Urinary bladder (tissue), 3 donors: ENCODE measurements at regions not wholly inside any gene's neighbourhood (a gene's known extent, or its start where the extent isn't known, plus 50 kb on each side); places are given as distances from the start of the nearest gene placed in this dataset.
A peak's percentile ranks its signal among the peaks of the same experiment; 100 is the strongest.

Source experiments
- DNase-seq: peaks from one replicate; pipeline ENCODE4 v3.0.0-alpha.2; 2015; ENCODE audit errors: extremely low spot score
- H3K27ac ChIP-seq: one replicate; pipeline ENCODE4 v1.5.1; 2013; ENCODE audit warnings: low read depth, mild to moderate bottlenecking, moderate library complexity
- H3K36me3 ChIP-seq: one replicate; pipeline ENCODE4 v1.6.1; 2013; ENCODE audit warnings: mild to moderate bottlenecking, moderate library complexity; ENCODE audit not compliant: insufficient read depth
- H3K4me1 ChIP-seq: one replicate; pipeline ENCODE4 v1.6.1; 2013; ENCODE audit warnings: mild to moderate bottlenecking, moderate library complexity; ENCODE audit not compliant: insufficient read depth
- H3K4me3 ChIP-seq: one replicate; pipeline ENCODE4 v1.5.1; 2013; ENCODE audit warnings: low read depth, low read length
- WGBS: extraction: QIAGEN DNeasy Blood & Tissue Kit; methylation state at CpG from one replicate; pipeline ENCODE4 v1.1.7; 2013; 5-methylcytosine and 5-hydroxymethylcytosine counted together
- donor health status: healthy with polysubstance abuse.
- donor health status: healthy.

- Histone ChIP-seq H3K4me3 (no peak overlapping the region), H3K36me3 (no peaks in the 10 kb centered on the region), H3K27ac (no peak overlapping the region), H3K4me1 (no peaks in the 10 kb centered on the region)
- WGBS = 33% methylated on average over 6 of the region's 6 CpGs
- DNase-seq = peak; percentile 4
Measured at GRCh38 chr5:106601620-106602019, 1069.1 kb downstream of the EFNA5 start.

- H3K4me1 ChIP-seq = no peaks in the 10 kb centered on the region
- 79% methylated on average over 1 of the region's 1 CpG for WGBS
- H3K27ac ChIP-seq = no peak overlapping the region
- H3K36me3 ChIP-seq = no peaks in the 10 kb centered on the region
- no peak for DNase-seq
- H3K4me3 ChIP-seq = no peak overlapping the region
Measured at GRCh38 chr5:106600803-106601202, 1069.9 kb downstream of the EFNA5 start.

GRCh38 chr5:106595864-106596263, 1074.9 kb downstream of the EFNA5 start:
- 98% methylated on average over 2 of the region's 2 CpGs for WGBS

GRCh38 chr5:106584268-106584667, 1086.5 kb downstream of the EFNA5 start:
- H3K36me3 ChIP-seq = no peaks in the 10 kb centered on the region
- H3K4me1 ChIP-seq = no peaks in the 10 kb centered on the region
- DNase-seq = no peak
- H3K4me3 ChIP-seq = no peak overlapping the region
- 87% methylated on average over 10 of the region's 10 CpGs for WGBS
- no peak overlapping the region for H3K27ac ChIP-seq

More at GRCh38 chr5:106595864-106596263, 1074.9 kb downstream of the EFNA5 start:
- H3K4me3 ChIP-seq = no peak overlapping the region
- H3K27ac ChIP-seq = no peak overlapping the region
- no peaks in the 10 kb centered on the region for H3K36me3 ChIP-seq
- no peak for DNase-seq
- no peaks in the 10 kb centered on the region for H3K4me1 ChIP-seq

GRCh38 chr5:106578736-106579135, 1092.0 kb downstream of the EFNA5 start:
- Histone ChIP-seq H3K4me3 (no peak overlapping the region), H3K27ac (no peak overlapping the region), H3K4me1 (no peaks in the 10 kb centered on the region), H3K36me3 (no peaks in the 10 kb centered on the region)
- 86% methylated on average over 2 of the region's 2 CpGs for WGBS
- DNase-seq = no peak

- Histone ChIP-seq H3K4me1 (no peaks in the 10 kb centered on the region), H3K36me3 (no peaks in the 10 kb centered on the region), H3K4me3 (no peak overlapping the region), H3K27ac (no peak overlapping the region)
- DNase-seq = no peak
- WGBS = 98% methylated on average over 8 of the region's 8 CpGs
Measured at GRCh38 chr5:106574820-106575219, 1095.9 kb downstream of the EFNA5 start.

GRCh38 chr5:106566031-106566430, 1104.7 kb downstream of the EFNA5 start:
- Histone ChIP-seq H3K4me1 (no peaks in the 10 kb centered on the region), H3K27ac (no peak overlapping the region), H3K36me3 (no peaks in the 10 kb centered on the region), H3K4me3 (no peak overlapping the region)
- no peak for DNase-seq
- WGBS = 94% methylated on average over 4 of the region's 4 CpGs

GRCh38 chr5:106545325-106545724, 1125.4 kb downstream of the EFNA5 start:
- H3K36me3 ChIP-seq = no peaks in the 10 kb centered on the region
- DNase-seq = no peak
- H3K4me1 ChIP-seq = no peaks in the 10 kb centered on the region
- 70% methylated on average over 2 of the region's 2 CpGs for WGBS
- no peak overlapping the region for H3K4me3 ChIP-seq
- no peak overlapping the region for H3K27ac ChIP-seq

GRCh38 chr5:106543330-106543729, 1127.4 kb downstream of the EFNA5 start:
- 75% methylated on average over 1 of the region's 1 CpG for WGBS
- DNase-seq = no peak
- H3K27ac ChIP-seq = no peak overlapping the region
- no peaks in the 10 kb centered on the region for H3K36me3 ChIP-seq
- H3K4me3 ChIP-seq = no peak overlapping the region
- no peaks in the 10 kb centered on the region for H3K4me1 ChIP-seq

- no peaks in the 10 kb centered on the region for H3K36me3 ChIP-seq
- H3K4me1 ChIP-seq = no peaks in the 10 kb centered on the region
- no peak overlapping the region for H3K4me3 ChIP-seq
- H3K27ac ChIP-seq = no peak overlapping the region
- no peak for DNase-seq
Measured at GRCh38 chr5:106530150-106530549, 1140.6 kb downstream of the EFNA5 start.

GRCh38 chr5:106525438-106525837, 1145.3 kb downstream of the EFNA5 start:
- 92% methylated on average over 3 of the region's 3 CpGs for WGBS
- H3K4me1 ChIP-seq = no peaks in the 10 kb centered on the region
- no peak overlapping the region for H3K27ac ChIP-seq
- H3K36me3 ChIP-seq = no peaks in the 10 kb centered on the region
- no peak for DNase-seq
- no peak overlapping the region for H3K4me3 ChIP-seq

- no peak for DNase-seq
- Histone ChIP-seq H3K36me3 (no peaks in the 10 kb centered on the region), H3K4me3 (no peak overlapping the region), H3K4me1 (no peaks in the 10 kb centered on the region), H3K27ac (no peak overlapping the region)
Measured at GRCh38 chr5:106523852-106524251, 1146.9 kb downstream of the EFNA5 start.

- no peak for DNase-seq
- 39% methylated on average over 6 of the region's 6 CpGs for WGBS
- no peaks in the 10 kb centered on the region for H3K4me1 ChIP-seq
- no peak overlapping the region for H3K27ac ChIP-seq
- H3K36me3 ChIP-seq = no peaks in the 10 kb centered on the region
- no peak overlapping the region for H3K4me3 ChIP-seq
Measured at GRCh38 chr5:106522296-106522695, 1148.4 kb downstream of the EFNA5 start.

- no peak overlapping the region for H3K4me3 ChIP-seq
- no peaks in the 10 kb centered on the region for H3K36me3 ChIP-seq
- no peaks in the 10 kb centered on the region for H3K4me1 ChIP-seq
- 70% methylated on average over 2 of the region's 2 CpGs for WGBS
- DNase-seq = no peak
- no peak overlapping the region for H3K27ac ChIP-seq
Measured at GRCh38 chr5:106521701-106522100, 1149.0 kb downstream of the EFNA5 start.

GRCh38 chr5:106510321-106510720, 1160.4 kb downstream of the EFNA5 start:
- no peak overlapping the region for H3K4me3 ChIP-seq
- no peak for DNase-seq
- H3K36me3 ChIP-seq = no peaks in the 10 kb centered on the region
- no peaks in the 10 kb centered on the region for H3K4me1 ChIP-seq
- no peak overlapping the region for H3K27ac ChIP-seq
